ENCODE measurements at regions not wholly inside any gene's neighbourhood (a gene's known extent, or its start where the extent isn't known, plus 50 kb on each side); places are given as distances from the start of the nearest gene placed in this dataset.

GRCh38 chr3:187987187-187987586, 166.8 kb upstream of the LPP start:
- Histone ChIP-seq H3K27ac (no peak overlapping the region), H3K36me3 (no peaks in the 10 kb centered on the region), H3K4me3 (ENCODE audit: low read depth, low read length) (no peak overlapping the region), H3K9me3 (ENCODE audit: severe bottlenecking) (no peaks in the 10 kb centered on the region), H3K27me3 (ENCODE audit: insufficient read depth, low read depth, severe bottlenecking) (no peaks in the 10 kb centered on the region)
- TF ChIP-seq CTCF (IDR thresholded peaks at IDR 0.05; ENCODE audit: low read depth, low read length), result no peak
- no peak for DNase-seq

DNA sequence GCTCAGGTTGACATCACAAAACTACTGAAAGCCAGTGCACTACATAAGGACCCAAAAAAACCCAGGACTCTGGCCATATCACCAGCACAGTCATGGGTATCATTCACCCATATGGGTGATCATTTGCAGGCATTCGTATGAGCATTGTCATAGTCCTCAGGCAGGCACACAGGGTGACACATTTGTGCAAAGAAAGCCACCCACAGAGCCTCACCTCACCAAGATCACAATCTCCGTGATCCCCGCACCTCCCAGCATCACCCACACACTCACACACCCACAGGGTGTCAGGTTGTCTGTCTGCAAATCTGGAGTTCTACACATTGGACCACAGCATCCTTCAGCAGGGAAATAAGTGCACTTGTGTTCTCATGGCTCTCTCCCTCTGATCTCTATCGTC, 166.0 kb upstream of the LPP start:
- DNase-seq, result no peak
- Histone ChIP-seq H3K9me3 (ENCODE audit: severe bottlenecking) (no peaks in the 10 kb centered on the region), H3K27me3 (ENCODE audit: insufficient read depth, low read depth, severe bottlenecking) (no peaks in the 10 kb centered on the region), H3K27ac (no peak overlapping the region), H3K36me3 (no peaks in the 10 kb centered on the region), H3K4me3 (ENCODE audit: low read depth, low read length) (no peak overlapping the region)
- TF ChIP-seq CTCF (IDR thresholded peaks at IDR 0.05; ENCODE audit: low read depth, low read length), result no peak

- Histone ChIP-seq H3K4me3 (ENCODE audit: low read depth, low read length) (no peak overlapping the region), H3K36me3 (no peaks in the 10 kb centered on the region), H3K27me3 (ENCODE audit: insufficient read depth, low read depth, severe bottlenecking) (no peaks in the 10 kb centered on the region), H3K9me3 (ENCODE audit: severe bottlenecking) (no peaks in the 10 kb centered on the region), H3K27ac (no peak overlapping the region)
- no peak for TF ChIP-seq CTCF (IDR thresholded peaks at IDR 0.05; ENCODE audit: low read depth, low read length)
- DNase-seq, result no peak
These were observed 164.3 kb upstream of the LPP start for GRCh38 chr3:187989575-187990153.

- no peak overlapping the region for H3K4me3 ChIP-seq (ENCODE audit: low read depth, low read length)
- H3K36me3 ChIP-seq, result no peaks in the 10 kb centered on the region
- no peaks in the 10 kb centered on the region for H3K9me3 ChIP-seq (ENCODE audit: severe bottlenecking)
- H3K27me3 ChIP-seq (ENCODE audit: insufficient read depth, low read depth, severe bottlenecking), result no peaks in the 10 kb centered on the region
- DNase-seq, result no peak
- H3K27ac ChIP-seq, result no peak overlapping the region
- no peak for TF ChIP-seq CTCF (IDR thresholded peaks at IDR 0.05; ENCODE audit: low read depth, low read length)
These were observed 161.3 kb upstream of the LPP start for GRCh38 chr3:187992609-187993008.

GRCh38 chr3:187994221-187995042, 159.5 kb upstream of the LPP start:
- no peak for DNase-seq
- Histone ChIP-seq H3K9me3 (ENCODE audit: severe bottlenecking) (no peaks in the 10 kb centered on the region), H3K4me3 (ENCODE audit: low read depth, low read length) (no peak overlapping the region), H3K36me3 (no peaks in the 10 kb centered on the region), H3K27ac (no peak overlapping the region), H3K27me3 (ENCODE audit: insufficient read depth, low read depth, severe bottlenecking) (no peaks in the 10 kb centered on the region)
- no peak for TF ChIP-seq CTCF (IDR thresholded peaks at IDR 0.05; ENCODE audit: low read depth, low read length)

All from WERI-Rb-1 (cell line).